MCF 10A (cell line): ENCODE measurements at regions not wholly inside any gene's neighbourhood (a gene's known extent, or its start where the extent isn't known, plus 50 kb on each side); places are given as distances from the start of the nearest gene placed in this dataset.
"Not testable (repeated sequence)": the region's sequence is repeated elsewhere in the genome, so short reads cannot be mapped to it uniquely, and the experiment has no call there.

ENCODE experiments used
- BruUV-seq: library from RNA; stranded (reverse); fragments of 400-500 nt; replicated peaks from 2 replicates; lab custom pipeline; 2021; lab: Mats Ljungman, UMichigan
- CTCF ChIA-PET: fragments of 300-600 bp; sonication (Branson Sonifier 250); formaldehyde crosslinking; extraction: SDS; loops from one replicate; lab custom pipeline; 2021; ENCODE audit warnings: antibody characterized with exemption, inconsistent platforms; lab: Yijun Ruan, JAX
- POLR2A ChIA-PET: fragments of 300-600, 350-650 bp; sonication (Branson Sonifier 250); formaldehyde crosslinking; extraction: SDS; loops from one replicate; lab custom pipeline; 2020; ENCODE audit warnings: antibody characterized with exemption, inconsistent platforms; lab: Yijun Ruan, JAX
- DNase-seq: peaks from one replicate; pipeline ENCODE4 v3.0.0-alpha.2; 2018; ENCODE audit not compliant: unreplicated experiment
- H3K27ac Mint-ChIP-seq: one replicate; pipeline ENCODE4 v1.8.0; 2022; ENCODE audit warnings: mild to moderate bottlenecking, low read depth, mixed read lengths; ENCODE audit not compliant: unreplicated experiment
- H3K27me3 Mint-ChIP-seq: one replicate; pipeline ENCODE4 v1.8.0; 2022; ENCODE audit warnings: mixed read lengths; ENCODE audit not compliant: insufficient read depth, unreplicated experiment
- H3K36me3 Mint-ChIP-seq: one replicate; pipeline ENCODE4 v1.8.0; 2022; ENCODE audit warnings: mild to moderate bottlenecking, moderate library complexity, mixed read lengths; ENCODE audit not compliant: insufficient read depth, unreplicated experiment
- H3K4me1 Mint-ChIP-seq: one replicate; pipeline ENCODE4 v1.8.0; 2022; ENCODE audit warnings: mixed read lengths; ENCODE audit not compliant: insufficient read depth, unreplicated experiment
- H3K4me3 Mint-ChIP-seq: one replicate; pipeline ENCODE4 v1.8.0; 2022; ENCODE audit warnings: mild to moderate bottlenecking, moderate library complexity, mixed read lengths; ENCODE audit not compliant: unreplicated experiment
- H3K9me3 Mint-ChIP-seq: one replicate; pipeline ENCODE4 v1.8.0; 2022; ENCODE audit warnings: mixed read lengths; ENCODE audit not compliant: unreplicated experiment
- intact Hi-C: fragments of 100-400 bp; cut with micrococcal nuclease; formaldehyde crosslinking; loops from 2 replicates; pipeline ENCODE4 v1.14.1; 2022
- TF ChIP-seq, protein P1 (sequence below): fragments of 200-600 bp; IDR thresholded peaks from one replicate; pipeline ENCODE4 v1.8.0; 2022; ENCODE audit warnings: antibody characterized with exemption, mild to moderate bottlenecking; ENCODE audit not compliant: unreplicated experiment

- POLR2A ChIA-PET, result no interaction called here
- Mint-ChIP-seq H3K27me3 (no peaks in the 10 kb centered on the region), H3K9me3 (no peaks in the 10 kb centered on the region), H3K36me3 (no peaks in the 10 kb centered on the region), H3K4me3 (no peak overlapping the region), H3K27ac (no peak overlapping the region), H3K4me1 (peaks cover 6% of the 10 kb centered on the region)
- peak; percentile 33 for DNase-seq
- TF ChIP-seq, protein P1, sequence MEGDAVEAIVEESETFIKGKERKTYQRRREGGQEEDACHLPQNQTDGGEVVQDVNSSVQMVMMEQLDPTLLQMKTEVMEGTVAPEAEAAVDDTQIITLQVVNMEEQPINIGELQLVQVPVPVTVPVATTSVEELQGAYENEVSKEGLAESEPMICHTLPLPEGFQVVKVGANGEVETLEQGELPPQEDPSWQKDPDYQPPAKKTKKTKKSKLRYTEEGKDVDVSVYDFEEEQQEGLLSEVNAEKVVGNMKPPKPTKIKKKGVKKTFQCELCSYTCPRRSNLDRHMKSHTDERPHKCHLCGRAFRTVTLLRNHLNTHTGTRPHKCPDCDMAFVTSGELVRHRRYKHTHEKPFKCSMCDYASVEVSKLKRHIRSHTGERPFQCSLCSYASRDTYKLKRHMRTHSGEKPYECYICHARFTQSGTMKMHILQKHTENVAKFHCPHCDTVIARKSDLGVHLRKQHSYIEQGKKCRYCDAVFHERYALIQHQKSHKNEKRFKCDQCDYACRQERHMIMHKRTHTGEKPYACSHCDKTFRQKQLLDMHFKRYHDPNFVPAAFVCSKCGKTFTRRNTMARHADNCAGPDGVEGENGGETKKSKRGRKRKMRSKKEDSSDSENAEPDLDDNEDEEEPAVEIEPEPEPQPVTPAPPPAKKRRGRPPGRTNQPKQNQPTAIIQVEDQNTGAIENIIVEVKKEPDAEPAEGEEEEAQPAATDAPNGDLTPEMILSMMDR, result no peak
- no TSS peak for BruUV-seq
- intact Hi-C loops, result no loop called here
- CTCF ChIA-PET, result no interaction called here
These were observed 61.3 kb upstream of the RESF1 start for GRCh38 chr12:31897781-31898503.

DNA sequence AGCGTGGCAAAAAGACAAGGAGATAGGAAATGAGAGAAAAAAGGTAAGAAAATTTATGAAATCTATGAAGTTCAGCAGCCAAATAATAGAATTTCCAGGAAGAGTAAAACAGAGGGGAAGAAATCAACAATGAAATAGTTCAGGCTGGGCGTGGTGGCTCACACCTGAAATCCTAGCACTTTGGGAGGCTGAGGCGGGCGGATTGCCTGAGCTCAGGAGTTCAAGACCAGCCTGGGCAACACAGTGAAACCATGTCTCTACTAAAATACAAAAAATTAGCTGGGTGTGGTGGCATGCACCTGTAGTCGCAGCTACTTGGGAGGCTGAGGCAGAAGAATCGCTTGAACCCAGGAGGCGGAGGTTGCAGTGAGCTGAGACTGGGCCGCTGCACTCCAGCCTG, 62.1 kb upstream of the RESF1 start:
- CTCF ChIA-PET, H3K4me3 Mint-ChIP-seq, intact Hi-C loops, H3K9me3 Mint-ChIP-seq, BruUV-seq, H3K4me1 Mint-ChIP-seq, H3K27me3 Mint-ChIP-seq, H3K27ac Mint-ChIP-seq, H3K36me3 Mint-ChIP-seq, DNase-seq: not testable (repeated sequence)
- POLR2A ChIA-PET, result interaction anchor here (0.7 kb wide), 1 partner anchor 59 kb away, joined by 3 read pairs; no protein-coding TSS in a partner anchor

- ChIA-PET POLR2A (interaction anchor here (0.7 kb wide), 1 partner anchor 58 kb away, joined by 3 read pairs; no protein-coding TSS in a partner anchor), CTCF (interaction anchor here (0.7 to 1.1 kb wide), 4 partner anchors 99 to 410 kb away, joined by 3 to 5 read pairs (median 4); no protein-coding TSS in a partner anchor)
- Mint-ChIP-seq H3K4me3 (no peak overlapping the region), H3K9me3 (no peaks in the 10 kb centered on the region), H3K36me3 (no peaks in the 10 kb centered on the region), H3K27me3 (no peaks in the 10 kb centered on the region), H3K4me1 (peaks cover 6% of the 10 kb centered on the region), H3K27ac (no peak overlapping the region)
- DNase-seq, result peak; percentile 23
- no TSS peak for BruUV-seq
- intact Hi-C loops, result no loop called here
- TF ChIP-seq, protein P1, result no peak
These were observed 62.6 kb upstream of the RESF1 start for GRCh38 chr12:31896514-31897039.

GRCh38 chr12:31895449-31896150, 63.6 kb upstream of the RESF1 start:
- POLR2A ChIA-PET, result interaction anchor here (1.0 kb wide), 1 partner anchor 12 kb away, joined by 3 read pairs; no protein-coding TSS in a partner anchor

More at GRCh38 chr12:31895449-31896150, 63.6 kb upstream of the RESF1 start:
- no peak for DNase-seq
- BruUV-seq, result no TSS peak
- H3K4me1 Mint-ChIP-seq, result peaks cover 6% of the 10 kb centered on the region
- no peaks in the 10 kb centered on the region for H3K9me3 Mint-ChIP-seq
- no peak overlapping the region for H3K4me3 Mint-ChIP-seq
- intact Hi-C loops, result no loop called here
- TF ChIP-seq, protein P1, result no peak
- H3K27me3 Mint-ChIP-seq, result no peaks in the 10 kb centered on the region
- no peak overlapping the region for H3K27ac Mint-ChIP-seq
- no peaks in the 10 kb centered on the region for H3K36me3 Mint-ChIP-seq
- CTCF ChIA-PET, result interaction anchor here (0.5 to 1.2 kb wide), 6 partner anchors 10 to 492 kb away, joined by 3 to 5 read pairs (median 4); no protein-coding TSS in a partner anchor
